Spleen (tissue), 7 donors: ENCODE measurements at regions not wholly inside any gene's neighbourhood (a gene's known extent, or its start where the extent isn't known, plus 50 kb on each side); places are given as distances from the start of the nearest gene placed in this dataset.

Experiments
- POLR2A ChIP-seq, 3 donors: fragments of 450-650 bp; IDR thresholded peaks; one replicate each; pipeline ENCODE4 v1.5.1; 2017; ENCODE audit warnings: antibody characterized with exemption in 3 of 3, mild to moderate bottlenecking in 1 of 3
- TF ChIP-seq, protein P1 (sequence below), 11 experiments: fragments of 200-600 bp in 7 of 11; fragments of 450-650 bp in 4 of 11; sonication (generic) in 4 of 11; IDR thresholded peaks in 8 of 11; conservative IDR thresholded peaks in 3 of 11; 1 replicate in 7 of 11; 2 replicates in 4 of 11; pipeline versions ENCODE4 v1.4.0 to v1.8.0; 2016 to 2021; ENCODE audit warnings: antibody characterized with exemption in 11 of 11, inconsistent platforms in 4 of 11, mild to moderate bottlenecking in 1 of 11
- donor health status: DM: no; HTN: no; CAD: no; lungs with moderate emphysema.
- donor health status: DM: no; HTN: no; CAD: no.
- donor health status: DM: no; HTN: no; CAD: no.

DNA sequence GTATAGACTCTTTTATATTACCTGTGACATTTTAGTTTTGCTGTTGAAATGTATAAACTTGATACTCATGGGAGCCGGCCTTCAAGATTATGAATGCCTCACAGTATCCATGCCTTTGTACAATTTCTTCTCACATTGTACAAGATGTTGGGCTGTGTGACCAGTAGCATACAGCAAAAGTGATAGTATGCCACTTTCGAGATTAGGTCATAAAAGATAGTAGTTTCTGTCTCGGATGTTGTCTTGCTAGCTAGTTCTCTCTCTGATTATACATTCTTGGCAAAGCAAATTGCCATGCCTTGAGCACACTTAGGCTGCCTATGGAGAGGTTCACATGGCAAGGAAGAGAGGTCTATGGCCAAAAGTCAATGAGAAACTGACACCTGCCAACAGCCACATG, 1309.8 kb upstream of the CDH8 start:
- TF ChIP-seq POLR2A (IDR thresholded peaks at IDR 0.05), result no peak
- TF ChIP-seq, protein P1, sequence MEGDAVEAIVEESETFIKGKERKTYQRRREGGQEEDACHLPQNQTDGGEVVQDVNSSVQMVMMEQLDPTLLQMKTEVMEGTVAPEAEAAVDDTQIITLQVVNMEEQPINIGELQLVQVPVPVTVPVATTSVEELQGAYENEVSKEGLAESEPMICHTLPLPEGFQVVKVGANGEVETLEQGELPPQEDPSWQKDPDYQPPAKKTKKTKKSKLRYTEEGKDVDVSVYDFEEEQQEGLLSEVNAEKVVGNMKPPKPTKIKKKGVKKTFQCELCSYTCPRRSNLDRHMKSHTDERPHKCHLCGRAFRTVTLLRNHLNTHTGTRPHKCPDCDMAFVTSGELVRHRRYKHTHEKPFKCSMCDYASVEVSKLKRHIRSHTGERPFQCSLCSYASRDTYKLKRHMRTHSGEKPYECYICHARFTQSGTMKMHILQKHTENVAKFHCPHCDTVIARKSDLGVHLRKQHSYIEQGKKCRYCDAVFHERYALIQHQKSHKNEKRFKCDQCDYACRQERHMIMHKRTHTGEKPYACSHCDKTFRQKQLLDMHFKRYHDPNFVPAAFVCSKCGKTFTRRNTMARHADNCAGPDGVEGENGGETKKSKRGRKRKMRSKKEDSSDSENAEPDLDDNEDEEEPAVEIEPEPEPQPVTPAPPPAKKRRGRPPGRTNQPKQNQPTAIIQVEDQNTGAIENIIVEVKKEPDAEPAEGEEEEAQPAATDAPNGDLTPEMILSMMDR (IDR thresholded peaks at IDR 0.05 in 8 of 11, conservative IDR thresholded peaks at IDR 0.05 in 3 of 11), result no peak
